GM18909 (cell line): ENCODE measurements at regions not wholly inside any gene's neighbourhood (a gene's known extent, or its start where the extent isn't known, plus 50 kb on each side); places are given as distances from the start of the nearest gene placed in this dataset.

ENCODE experiments used
- ATAC-seq: cut with Tn5 transposase; IDR thresholded peaks from one replicate; pipeline ENCODE4 v1.9.1; 2021; ENCODE audit warnings: mild to moderate bottlenecking; ENCODE audit not compliant: unreplicated experiment, poor library complexity

- no peak for ATAC-seq
These were observed 664.5 kb downstream of the PDHA2 start for GRCh38 chr4:96504386-96504785.

GRCh38 chr4:96509039-96509741 lies 669.3 kb downstream of the PDHA2 start:
- ATAC-seq: no peak

GRCh38 chr4:96519291-96519690 lies 679.4 kb downstream of the PDHA2 start:
- ATAC-seq: no peak

GRCh38 chr4:96521046-96521536 lies 681.2 kb downstream of the PDHA2 start:
- ATAC-seq: no peak

- no peak for ATAC-seq
These were observed 683.7 kb downstream of the PDHA2 start for GRCh38 chr4:96523611-96524010.

- ATAC-seq: no peak
These were observed 684.5 kb downstream of the PDHA2 start for GRCh38 chr4:96524311-96524875.

GRCh38 chr4:96525898-96526297 lies 686.0 kb downstream of the PDHA2 start:
- ATAC-seq: no peak

- no peak for ATAC-seq
These were observed 686.7 kb downstream of the PDHA2 start for GRCh38 chr4:96526625-96527024.

GRCh38 chr4:96531836-96532235 lies 691.9 kb downstream of the PDHA2 start:
- ATAC-seq: no peak

- no peak for ATAC-seq
These were observed 703.5 kb downstream of the PDHA2 start for GRCh38 chr4:96543346-96543745.

- ATAC-seq: no peak
These were observed 718.6 kb downstream of the PDHA2 start for GRCh38 chr4:96558466-96558865.

GRCh38 chr4:96566755-96567154 lies 726.9 kb downstream of the PDHA2 start:
- no peak for ATAC-seq

GRCh38 chr4:96585304-96585703 lies 745.4 kb downstream of the PDHA2 start:
- no peak for ATAC-seq

GRCh38 chr4:96593422-96593821 lies 753.5 kb downstream of the PDHA2 start:
- ATAC-seq: no peak

- no peak for ATAC-seq
These were observed 758.6 kb downstream of the PDHA2 start for GRCh38 chr4:96598465-96598864.

- ATAC-seq: no peak
These were observed 759.9 kb downstream of the PDHA2 start for GRCh38 chr4:96599752-96600151.

- no peak for ATAC-seq
These were observed 762.8 kb downstream of the PDHA2 start for GRCh38 chr4:96602661-96603060.

- ATAC-seq: no peak
These were observed 763.7 kb downstream of the PDHA2 start for GRCh38 chr4:96603641-96604040.

- no peak for ATAC-seq
These were observed 766.6 kb downstream of the PDHA2 start for GRCh38 chr4:96606451-96606850.

- no peak for ATAC-seq
These were observed 786.1 kb downstream of the PDHA2 start for GRCh38 chr4:96626023-96626422.

GRCh38 chr4:96630839-96631238 lies 790.9 kb downstream of the PDHA2 start:
- no peak for ATAC-seq

GRCh38 chr4:96637971-96638412 lies 798.1 kb downstream of the PDHA2 start:
- ATAC-seq: no peak
